Neural progenitor cell (in vitro differentiated cells): ENCODE measurements at regions not wholly inside any gene's neighbourhood (a gene's known extent, or its start where the extent isn't known, plus 50 kb on each side); places are given as distances from the start of the nearest gene placed in this dataset.

Experiments used
- DNase-seq: peaks from one replicate; pipeline ENCODE4 v3.0.0-alpha.2; 2016; ENCODE audit warnings: low spot score
- H2AFZ ChIP-seq: fragments of 200-600 bp; sonication (generic); replicated peaks from 2 replicates; pipeline ENCODE4 v1.6.1; 2016; ENCODE audit warnings: antibody characterized with exemption
- H3F3A ChIP-seq: fragments of 200-600 bp; sonication (generic); 2 replicates; pipeline ENCODE4 v1.6.1; 2016; ENCODE audit warnings: antibody characterized with exemption, low read depth
- H3K27ac ChIP-seq: fragments of 200-600 bp; sonication (generic); 2 replicates; pipeline ENCODE4 v1.5.1; 2016; ENCODE audit warnings: mild to moderate bottlenecking
- H3K27me3 ChIP-seq: fragments of 200-600 bp; sonication (generic); 2 replicates; pipeline ENCODE4 v1.6.1; 2016; ENCODE audit warnings: mild to moderate bottlenecking, moderate library complexity
- H3K36me3 ChIP-seq: fragments of 200-600 bp; sonication (generic); 2 replicates; pipeline ENCODE4 v1.5.1; 2016
- H3K4me1 ChIP-seq: fragments of 200-600 bp; sonication (generic); 2 replicates; pipeline ENCODE4 v1.6.1; 2016; ENCODE audit warnings: mixed run types
- H3K4me2 ChIP-seq: fragments of 200-600 bp; sonication (generic); 2 replicates; pipeline ENCODE4 v1.6.1; 2016
- H3K4me3 ChIP-seq: fragments of 200-600 bp; sonication (generic); 2 replicates; pipeline ENCODE4 v1.5.1; 2016
- H3K79me2 ChIP-seq: fragments of 200-600 bp; sonication (generic); 2 replicates; pipeline ENCODE4 v1.6.1; 2016; ENCODE audit warnings: low read depth
- H3K9ac ChIP-seq: fragments of 200-600 bp; sonication (generic); 2 replicates; pipeline ENCODE4 v1.6.1; 2016
- H3K9me3 ChIP-seq: fragments of 200-600 bp; sonication (generic); 2 replicates; pipeline ENCODE4 v1.5.1; 2016; ENCODE audit warnings: low read depth
- H4K20me1 ChIP-seq: fragments of 200-600 bp; sonication (generic); 2 replicates; pipeline ENCODE4 v1.6.1; 2016; ENCODE audit warnings: low read depth
- H3K27ac Mint-ChIP-seq: 3 replicates; pipeline ENCODE4 v1.8.0; 2021; ENCODE audit warnings: mixed read lengths
- H3K27me3 Mint-ChIP-seq: 2 replicates; pipeline ENCODE4 v1.8.0; 2022; ENCODE audit warnings: low read depth, mild to moderate bottlenecking, inconsistent platforms, moderate library complexity, mixed read lengths; ENCODE audit not compliant: insufficient read depth
- H3K36me3 Mint-ChIP-seq: 3 replicates; pipeline ENCODE4 v1.8.0; 2021; ENCODE audit warnings: mixed read lengths
- H3K4me1 Mint-ChIP-seq: 3 replicates; pipeline ENCODE4 v1.8.0; 2021; ENCODE audit warnings: mixed read lengths
- H3K4me3 Mint-ChIP-seq: 3 replicates; pipeline ENCODE4 v1.8.0; 2021; ENCODE audit warnings: mild to moderate bottlenecking, moderate library complexity, mixed read lengths
- H3K9me3 Mint-ChIP-seq: 3 replicates; pipeline ENCODE4 v1.8.0; 2020; ENCODE audit warnings: mixed read lengths
- CTCF ChIP-seq: fragments of 200-600 bp; sonication (generic); IDR thresholded peaks from 2 replicates; pipeline ENCODE4 v1.5.1; 2017; ENCODE audit warnings: antibody characterized with exemption, mild to moderate bottlenecking
- EZH2 ChIP-seq: fragments of 200-600 bp; sonication (generic); IDR thresholded peaks from 2 replicates; pipeline ENCODE4 v1.6.1; 2017; ENCODE audit warnings: antibody characterized with exemption, mild to moderate bottlenecking, moderate library complexity
- EZH2phosphoT487 ChIP-seq: fragments of 200-600 bp; sonication (generic); IDR thresholded peaks from 2 replicates; pipeline ENCODE4 v1.6.1; 2017; ENCODE audit warnings: antibody characterized with exemption

- no peaks in the 10 kb centered on the region for H3K9me3 Mint-ChIP-seq
- Histone ChIP-seq H3F3A (no peaks in the 10 kb centered on the region), H2AFZ (no peak overlapping the region), H3K4me3 (no peak overlapping the region), H4K20me1 (no peaks in the 10 kb centered on the region), H3K36me3 (no peaks in the 10 kb centered on the region), H3K4me2 (no peak overlapping the region), H3K79me2 (no peaks in the 10 kb centered on the region), H3K27ac (no peak overlapping the region), H3K4me1 (no peaks in the 10 kb centered on the region), H3K9ac (no peak overlapping the region), H3K27me3 (no peaks in the 10 kb centered on the region), H3K9me3 (no peaks in the 10 kb centered on the region)
- no peak overlapping the region for H3K4me3 Mint-ChIP-seq
- no peak for TF ChIP-seq EZH2phosphoT487
- TF ChIP-seq CTCF, result no peak
- TF ChIP-seq EZH2, result no peak
- no peak overlapping the region for H3K27ac Mint-ChIP-seq
- peaks cover 18% of the 10 kb centered on the region for H3K4me1 Mint-ChIP-seq
- peaks cover 5% of the 10 kb centered on the region for H3K27me3 Mint-ChIP-seq
- no peaks in the 10 kb centered on the region for H3K36me3 Mint-ChIP-seq
- DNase-seq, result no peak
Observed at GRCh38 chr4:18197467-18197866, 175.9 kb upstream of the LCORL start.

- no peaks in the 10 kb centered on the region for H3K79me2 ChIP-seq
- H3K9ac ChIP-seq, result no peak overlapping the region
- peaks cover 5% of the 10 kb centered on the region for H3K27me3 Mint-ChIP-seq
Observed at GRCh38 chr4:18194278-18194677, 172.7 kb upstream of the LCORL start.

DNA sequence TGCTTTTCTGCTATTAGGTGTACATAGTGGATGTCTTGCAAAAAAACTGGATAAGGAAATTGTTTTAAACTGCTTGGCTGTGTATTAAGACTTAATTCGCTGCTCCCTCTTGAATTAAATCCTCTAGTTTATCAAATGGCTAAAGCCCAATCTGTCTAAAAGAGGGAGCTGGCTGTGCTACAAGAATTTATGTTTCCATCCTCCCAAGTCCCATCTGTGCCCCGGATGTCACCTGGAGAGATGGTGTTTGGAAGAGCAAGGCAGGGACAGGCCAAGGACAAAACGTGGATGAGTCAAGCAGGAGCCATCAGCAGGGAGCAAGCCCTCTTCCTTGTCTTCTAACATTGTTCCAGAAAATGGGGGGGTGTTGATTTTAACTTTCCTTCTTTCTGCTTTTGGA lies 171.3 kb upstream of the LCORL start:
- Histone ChIP-seq H3K36me3 (no peaks in the 10 kb centered on the region), H3K9ac (no peak overlapping the region), H3K27me3 (no peaks in the 10 kb centered on the region), H3K27ac (no peak overlapping the region), H3F3A (no peaks in the 10 kb centered on the region), H2AFZ (no peak overlapping the region), H3K4me3 (no peak overlapping the region), H3K79me2 (no peaks in the 10 kb centered on the region), H4K20me1 (no peaks in the 10 kb centered on the region), H3K9me3 (no peaks in the 10 kb centered on the region), H3K4me2 (no peak overlapping the region), H3K4me1 (no peaks in the 10 kb centered on the region)
- peaks cover 2% of the 10 kb centered on the region for H3K27me3 Mint-ChIP-seq
- no peak for TF ChIP-seq EZH2phosphoT487
- no peak for TF ChIP-seq CTCF
- no peak for TF ChIP-seq EZH2
- no peaks in the 10 kb centered on the region for H3K36me3 Mint-ChIP-seq
- H3K27ac Mint-ChIP-seq, result no peak overlapping the region
- H3K9me3 Mint-ChIP-seq, result no peaks in the 10 kb centered on the region
- no peak overlapping the region for H3K4me3 Mint-ChIP-seq
- H3K4me1 Mint-ChIP-seq, result peaks cover 18% of the 10 kb centered on the region
- no peak for DNase-seq

More at GRCh38 chr4:18194278-18194677, 172.7 kb upstream of the LCORL start:
- no peaks in the 10 kb centered on the region for H3K9me3 Mint-ChIP-seq
- peaks cover 18% of the 10 kb centered on the region for H3K4me1 Mint-ChIP-seq
- Histone ChIP-seq H3K9me3 (no peaks in the 10 kb centered on the region), H4K20me1 (no peaks in the 10 kb centered on the region), H3F3A (no peaks in the 10 kb centered on the region), H3K4me1 (no peaks in the 10 kb centered on the region), H3K4me3 (no peak overlapping the region), H3K27me3 (no peaks in the 10 kb centered on the region), H3K4me2 (no peak overlapping the region), H3K36me3 (no peaks in the 10 kb centered on the region), H3K27ac (no peak overlapping the region), H2AFZ (no peak overlapping the region)
- no peak for DNase-seq
- no peak overlapping the region for H3K27ac Mint-ChIP-seq
- no peak for TF ChIP-seq EZH2phosphoT487
- no peak for TF ChIP-seq CTCF
- no peak for TF ChIP-seq EZH2
- no peaks in the 10 kb centered on the region for H3K36me3 Mint-ChIP-seq
- no peak overlapping the region for H3K4me3 Mint-ChIP-seq
